Liver (tissue), 3 donors: ENCODE measurements at regions not wholly inside any gene's neighbourhood (a gene's known extent, or its start where the extent isn't known, plus 50 kb on each side); places are given as distances from the start of the nearest gene placed in this dataset.

ENCODE experiments used
- FOXA1 ChIP-seq: IDR thresholded peaks from 2 replicates; pipeline ENCODE4 v1.6.1; 2016; ENCODE audit warnings: antibody characterized with exemption
- GABPA ChIP-seq, 2 donors: IDR thresholded peaks in 1 of 2; conservative IDR thresholded peaks in 1 of 2; 2 replicates each; pipeline ENCODE4 v1.6.1; 2016; ENCODE audit warnings: antibody characterized with exemption in 2 of 2, mild to moderate bottlenecking in 1 of 2, moderate library complexity in 1 of 2
- JUND ChIP-seq, 2 donors: IDR thresholded peaks; 2 replicates each; pipeline ENCODE4 v1.6.1; 2016; ENCODE audit warnings: antibody characterized with exemption in 2 of 2
- MAX ChIP-seq: IDR thresholded peaks from 2 replicates; pipeline ENCODE4 v1.6.1; 2016; ENCODE audit warnings: antibody characterized with exemption
- SP1 ChIP-seq: IDR thresholded peaks from 2 replicates; pipeline ENCODE4 v1.6.1; 2018; ENCODE audit warnings: antibody characterized with exemption, mild to moderate bottlenecking
- TAF1 ChIP-seq: conservative IDR thresholded peaks from 2 replicates; pipeline ENCODE4 v1.6.1; 2016; ENCODE audit warnings: antibody characterized with exemption, mild to moderate bottlenecking
- YY1 ChIP-seq: IDR thresholded peaks from 2 replicates; pipeline ENCODE4 v1.6.1; 2016; ENCODE audit warnings: antibody characterized with exemption, mild to moderate bottlenecking
- ZBTB33 ChIP-seq: IDR thresholded peaks from 2 replicates; pipeline ENCODE4 v1.6.1; 2016; ENCODE audit warnings: antibody characterized with exemption
- TF ChIP-seq, protein P1 (sequence below): fragments of 150-350 bp; IDR thresholded peaks from 2 replicates; pipeline ENCODE4 v1.5.1; 2017; ENCODE audit warnings: improper control_type of control experiment, low read depth, low read length; ENCODE audit not compliant: missing input control
- TF ChIP-seq, protein P2 (sequence below): IDR thresholded peaks from 2 replicates; pipeline ENCODE4 v1.6.1; 2016; ENCODE audit warnings: antibody characterized with exemption
- donor health status: healthy.
- donor health status: healthy.

GRCh38 chr6:134594881-134595280 is 277.0 kb upstream of the SGK1 start:
- TF ChIP-seq YY1 (no peak), TAF1 (no peak), GABPA (IDR thresholded peaks at IDR 0.05 in 1 of 2, conservative IDR thresholded peaks at IDR 0.05 in 1 of 2) (no peak), MAX (no peak), SP1 (no peak), FOXA1 (no peak), ZBTB33 (no peak), JUND (IDR thresholded peaks at IDR 0.05) (no peak)
- TF ChIP-seq, protein P1, sequence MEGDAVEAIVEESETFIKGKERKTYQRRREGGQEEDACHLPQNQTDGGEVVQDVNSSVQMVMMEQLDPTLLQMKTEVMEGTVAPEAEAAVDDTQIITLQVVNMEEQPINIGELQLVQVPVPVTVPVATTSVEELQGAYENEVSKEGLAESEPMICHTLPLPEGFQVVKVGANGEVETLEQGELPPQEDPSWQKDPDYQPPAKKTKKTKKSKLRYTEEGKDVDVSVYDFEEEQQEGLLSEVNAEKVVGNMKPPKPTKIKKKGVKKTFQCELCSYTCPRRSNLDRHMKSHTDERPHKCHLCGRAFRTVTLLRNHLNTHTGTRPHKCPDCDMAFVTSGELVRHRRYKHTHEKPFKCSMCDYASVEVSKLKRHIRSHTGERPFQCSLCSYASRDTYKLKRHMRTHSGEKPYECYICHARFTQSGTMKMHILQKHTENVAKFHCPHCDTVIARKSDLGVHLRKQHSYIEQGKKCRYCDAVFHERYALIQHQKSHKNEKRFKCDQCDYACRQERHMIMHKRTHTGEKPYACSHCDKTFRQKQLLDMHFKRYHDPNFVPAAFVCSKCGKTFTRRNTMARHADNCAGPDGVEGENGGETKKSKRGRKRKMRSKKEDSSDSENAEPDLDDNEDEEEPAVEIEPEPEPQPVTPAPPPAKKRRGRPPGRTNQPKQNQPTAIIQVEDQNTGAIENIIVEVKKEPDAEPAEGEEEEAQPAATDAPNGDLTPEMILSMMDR = no peak
- TF ChIP-seq, protein P2, sequence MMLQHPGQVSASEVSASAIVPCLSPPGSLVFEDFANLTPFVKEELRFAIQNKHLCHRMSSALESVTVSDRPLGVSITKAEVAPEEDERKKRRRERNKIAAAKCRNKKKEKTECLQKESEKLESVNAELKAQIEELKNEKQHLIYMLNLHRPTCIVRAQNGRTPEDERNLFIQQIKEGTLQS = no peak
